H1 (cell line): ENCODE measurements at regions not wholly inside any gene's neighbourhood (a gene's known extent, or its start where the extent isn't known, plus 50 kb on each side); places are given as distances from the start of the nearest gene placed in this dataset.

ENCODE experiments used
- CTCF ChIA-PET: fragments of 300-600 bp; sonication (Branson Sonifier 250); formaldehyde crosslinking; loops from one replicate; lab custom pipeline; 2021; ENCODE audit not compliant: partially characterized antibody; lab: Charles Lee
- POLR2A ChIA-PET: fragments of 300-600 bp; sonication (Branson Sonifier 250); formaldehyde crosslinking; loops from one replicate; lab custom pipeline; 2021; ENCODE audit warnings: inconsistent platforms; ENCODE audit not compliant: partially characterized antibody; lab: Charles Lee
- DNase-seq, 2 experiments: peaks; one replicate each; pipeline versions ENCODE4 v3.0.0 to v3.0.0-alpha.2; 2010 to 2022; ENCODE audit warnings: low spot score in 2 of 2, low read depth in 1 of 2, mixed read lengths in 1 of 2
- FAIRE-seq: peaks from 2 replicates; lab custom pipeline; 2011; peaks lifted over from hg19 to GRCh38; lab: Jason Lieb, UNC
- H2AFZ ChIP-seq: 2 replicates; pipeline ENCODE4 v1.8.1; 2012; ENCODE audit warnings: low read length, inconsistent platforms
- H2AK5ac ChIP-seq: 2 replicates; pipeline ENCODE4 v1.6.1; 2013; ENCODE audit warnings: low read depth, low read length
- H2BK120ac ChIP-seq: replicated peaks from 2 replicates; pipeline ENCODE3; 2013; ENCODE audit warnings: low read depth, low read length, inconsistent platforms
- H2BK12ac ChIP-seq: 2 replicates; pipeline ENCODE4 v1.6.1; 2013; ENCODE audit warnings: low read depth, low read length
- H2BK15ac ChIP-seq: 2 replicates; pipeline ENCODE4 v1.6.1; 2013; ENCODE audit warnings: low read length
- H2BK20ac ChIP-seq: 2 replicates; pipeline ENCODE4 v1.6.1; 2013; ENCODE audit warnings: low read length
- H2BK5ac ChIP-seq: 2 replicates; pipeline ENCODE4 v1.6.1; 2013; ENCODE audit warnings: low read depth, low read length
- H3K14ac ChIP-seq: 2 replicates; pipeline ENCODE4 v1.6.1; 2013; ENCODE audit warnings: inconsistent platforms; ENCODE audit not compliant: insufficient read length
- H3K18ac ChIP-seq: 2 replicates; pipeline ENCODE4 v1.6.1; 2013; ENCODE audit warnings: low read length; ENCODE audit errors: extremely low read depth
- H3K23ac ChIP-seq: 2 replicates; pipeline ENCODE4 v1.6.1; 2013; ENCODE audit warnings: inconsistent platforms; ENCODE audit not compliant: insufficient read length
- H3K23me2 ChIP-seq: 2 replicates; pipeline ENCODE4 v1.6.1; 2013; ENCODE audit warnings: low read depth, low read length
- H3K27ac ChIP-seq: 2 replicates; pipeline ENCODE4 v1.6.1; 2011; ENCODE audit warnings: low read depth, low read length, inconsistent platforms
- H3K27me3 ChIP-seq, 4 experiments: replicated peaks in 1 of 4; 1 replicate in 1 of 4; 2 replicates in 3 of 4; pipeline versions ENCODE4 v1.6.1 to v1.8.1; 2011 to 2013; ENCODE audit warnings: low read length in 3 of 4, mild to moderate bottlenecking in 3 of 4, inconsistent platforms in 2 of 4, mixed read lengths in 2 of 4, moderate library complexity in 1 of 4; ENCODE audit not compliant: control insufficient read depth in 3 of 4, insufficient read depth in 3 of 4; ENCODE audit errors: extremely low read depth in 1 of 4
- H3K36me3 ChIP-seq, 4 experiments: 2 replicates each; pipeline versions ENCODE4 v1.6.1 to v1.8.1; 2011 to 2013; ENCODE audit warnings: mild to moderate bottlenecking in 4 of 4, low read length in 3 of 4, moderate library complexity in 2 of 4, control low read depth in 1 of 4, inconsistent platforms in 1 of 4; ENCODE audit not compliant: insufficient read depth in 4 of 4, control insufficient read depth in 2 of 4
- H3K4ac ChIP-seq: replicated peaks from 2 replicates; pipeline ENCODE3; 2013; ENCODE audit warnings: low read length, low read depth, mixed read lengths, inconsistent platforms; ENCODE audit not compliant: insufficient read length
- H3K4me1 ChIP-seq, 4 experiments: replicated peaks in 1 of 4; 1 replicate in 1 of 4; 2 replicates in 3 of 4; pipeline versions ENCODE4 v1.6.1 to v1.8.1; 2011 to 2013; ENCODE audit warnings: low read length in 3 of 4, inconsistent platforms in 2 of 4, mixed read lengths in 1 of 4; ENCODE audit not compliant: insufficient read depth in 4 of 4, control insufficient read depth in 3 of 4
- H3K4me2 ChIP-seq, 2 experiments: 2 replicates each; pipeline versions ENCODE4 v1.6.1 to v1.8.1; 2011 to 2013; ENCODE audit warnings: low read depth in 2 of 2, low read length in 2 of 2, control low read depth in 1 of 2, inconsistent platforms in 1 of 2, mild to moderate bottlenecking in 1 of 2; ENCODE audit not compliant: insufficient read depth in 1 of 2
- H3K4me3 ChIP-seq, 4 experiments: fragments of 200-600, 300-600 bp in 1 of 4; sonication (generic), shearing (Covaris generic), sonication (Bioruptor Twin) in 1 of 4; 2 replicates each; pipeline versions ENCODE4 v1.5.1 to v1.8.1; 2011 to 2016; ENCODE audit warnings: low read length in 4 of 4, low read depth in 3 of 4, control low read depth in 2 of 4, inconsistent platforms in 2 of 4, mild to moderate bottlenecking in 2 of 4, mixed read lengths in 1 of 4, moderate library complexity in 1 of 4; ENCODE audit not compliant: insufficient read depth in 2 of 4; ENCODE audit errors: extremely low read depth in 1 of 4
- H3K56ac ChIP-seq: replicated peaks from 2 replicates; pipeline ENCODE3; 2013; ENCODE audit warnings: low read depth, mild to moderate bottlenecking, mixed read lengths, low read length, inconsistent platforms; ENCODE audit not compliant: insufficient read length
- H3K79me1 ChIP-seq: 2 replicates; pipeline ENCODE4 v1.6.1; 2013; ENCODE audit warnings: low read depth, low read length, control low read depth
- H3K79me2 ChIP-seq, 2 experiments: 2 replicates each; pipeline versions ENCODE4 v1.6.1 to v1.8.1; 2012 to 2013; ENCODE audit warnings: low read length in 2 of 2, mild to moderate bottlenecking in 2 of 2, inconsistent platforms in 1 of 2; ENCODE audit not compliant: insufficient read depth in 2 of 2, control insufficient read depth in 1 of 2
- H3K9ac ChIP-seq, 4 experiments: replicated peaks in 1 of 4; 1 replicate in 1 of 4; 2 replicates in 3 of 4; pipeline versions ENCODE4 v1.6.1 to v1.8.1; 2011 to 2013; ENCODE audit warnings: low read depth in 3 of 4, low read length in 3 of 4, control low read depth in 2 of 4, mild to moderate bottlenecking in 2 of 4, moderate library complexity in 2 of 4, inconsistent platforms in 1 of 4; ENCODE audit errors: extremely low read depth in 1 of 4
- H3K9me3 ChIP-seq, 2 experiments: 2 replicates each; pipeline versions ENCODE4 v1.6.1 to v1.8.1; 2012 to 2013; ENCODE audit warnings: mild to moderate bottlenecking in 2 of 2, moderate library complexity in 2 of 2, control low read depth in 1 of 2, inconsistent platforms in 1 of 2, low read depth in 1 of 2, low read length in 1 of 2, mixed read lengths in 1 of 2; ENCODE audit not compliant: insufficient read depth in 2 of 2
- H4K20me1 ChIP-seq, 2 experiments: replicated peaks in 1 of 2; 2 replicates each; pipeline versions ENCODE3 to v1.8.1; 2011 to 2013; ENCODE audit warnings: inconsistent platforms in 2 of 2, low read length in 2 of 2, mild to moderate bottlenecking in 1 of 2; ENCODE audit not compliant: insufficient read depth in 2 of 2, control insufficient read depth in 1 of 2
- H4K5ac ChIP-seq: 2 replicates; pipeline ENCODE4 v1.6.1; 2013; ENCODE audit warnings: low read length, low read depth, mixed read lengths, inconsistent platforms; ENCODE audit not compliant: insufficient read length
- H4K8ac ChIP-seq: 2 replicates; pipeline ENCODE4 v1.8.0; 2013; ENCODE audit warnings: mild to moderate bottlenecking, moderate library complexity, low read length, inconsistent platforms; ENCODE audit not compliant: insufficient read depth; ENCODE audit errors: extremely low read depth
- H4K91ac ChIP-seq: replicated peaks from 2 replicates; pipeline ENCODE3; 2013; ENCODE audit warnings: low read length, mixed read lengths, inconsistent platforms; ENCODE audit not compliant: insufficient read length
- ASH2L ChIP-seq: fragments of 200-600, 300-600 bp; sonication (generic); IDR thresholded peaks from one replicate; pipeline ENCODE4 v1.7.1; 2017; ENCODE audit warnings: low read length
- CREB1 ChIP-seq: IDR thresholded peaks from 2 replicates; pipeline ENCODE4 v1.6.1; 2012; ENCODE audit warnings: inconsistent platforms
- CTBP2 ChIP-seq: IDR thresholded peaks from 2 replicates; pipeline ENCODE4 v1.7.0; 2011; ENCODE audit warnings: borderline replicate concordance, mild to moderate bottlenecking, moderate library complexity, mixed read lengths, low read length; ENCODE audit not compliant: insufficient read depth, insufficient read length
- E2F6 ChIP-seq: IDR thresholded peaks from 2 replicates; pipeline ENCODE4 v1.6.1; 2012; ENCODE audit warnings: inconsistent platforms
- EGR1 ChIP-seq: IDR thresholded peaks from 2 replicates; pipeline ENCODE4 v1.6.1; 2011; ENCODE audit warnings: low read depth, low read length, borderline replicate concordance
- MAFK ChIP-seq: IDR thresholded peaks from 2 replicates; pipeline ENCODE4 v1.6.1; 2012; ENCODE audit warnings: low read depth, mild to moderate bottlenecking, improper control_type of control experiment, low read length
- RBBP5 ChIP-seq: IDR thresholded peaks from 2 replicates; pipeline ENCODE4 v1.7.1; 2012; ENCODE audit warnings: low read depth, mild to moderate bottlenecking, inconsistent platforms, low read length, moderate library complexity, borderline replicate concordance
- RFX5 ChIP-seq: IDR thresholded peaks from 2 replicates; pipeline ENCODE4 v1.6.1; 2011; ENCODE audit warnings: low read depth, low read length, improper control_type of control experiment, borderline replicate concordance
- SAP30 ChIP-seq: fragments of 300-600 bp; sonication (generic); IDR thresholded peaks from 2 replicates; pipeline ENCODE4 v1.7.1; 2012; ENCODE audit warnings: low read length, moderate library complexity, mild to moderate bottlenecking, inconsistent platforms; ENCODE audit not compliant: insufficient read depth, insufficient replicate concordance
- SP2 ChIP-seq: IDR thresholded peaks from 2 replicates; pipeline ENCODE4 v1.6.1; 2012; ENCODE audit warnings: mild to moderate bottlenecking, low read length, inconsistent platforms
- TAF7 ChIP-seq: optimal IDR thresholded peaks from 2 replicates; pipeline ENCODE3; 2011; ENCODE audit warnings: low read depth, mild to moderate bottlenecking, inconsistent platforms, low read length, moderate library complexity, borderline replicate concordance
- whole genome bisulfite sequencing, 2 experiments: shearing (Covaris generic) in 1 of 2; methylation state at CpG; one replicate each; pipeline versions ENCODE4 v1.1.6 to v1.1.7; 2013 to 2015; ENCODE audit warnings: low lambda C conversion rate in 2 of 2, mixed read lengths in 2 of 2, inconsistent platforms in 1 of 2, low coverage in 1 of 2, missing lambda C conversion rate in 1 of 2; ENCODE audit not compliant: insufficient replicate concordance in 2 of 2, insufficient coverage in 1 of 2, insufficient read length in 1 of 2; ENCODE audit errors: extremely low coverage in 1 of 2, missing lambda C conversion rate in 1 of 2; 5-methylcytosine and 5-hydroxymethylcytosine counted together

GRCh38 chr1:106304106-106304505, 752.4 kb upstream of the PRMT6 start:
- H3K23ac ChIP-seq, result no peak overlapping the region
- FAIRE-seq (no peak), DNase-seq (no peak)
- no peak overlapping the region for H3K4me2 ChIP-seq
- no peak overlapping the region for H2BK20ac ChIP-seq
- H3K79me2 ChIP-seq, result no peaks in the 10 kb centered on the region
- no peak overlapping the region for H3K9ac ChIP-seq
- H2AFZ ChIP-seq, result no peak overlapping the region
- no peaks in the 10 kb centered on the region for H3K4me1 ChIP-seq
- H4K20me1 ChIP-seq, result no peaks in the 10 kb centered on the region
- no peak overlapping the region for H2BK120ac ChIP-seq
- H4K91ac ChIP-seq, result no peak overlapping the region
- no peak overlapping the region for H2BK15ac ChIP-seq
- no peaks in the 10 kb centered on the region for H3K23me2 ChIP-seq
- ChIA-PET CTCF (interaction anchor here (1.3 kb wide), 1 partner anchor 27 kb away, joined by 3 read pairs; no protein-coding TSS in a partner anchor), POLR2A (no interaction called here)
- H3K9me3 ChIP-seq, result peaks cover 0 to 4% of the 10 kb centered on the region in 2 experiments; a peak in 1 of 4 replicates
- no peaks in the 10 kb centered on the region for H3K27me3 ChIP-seq
- TF ChIP-seq SP2 (no peak), CREB1 (no peak), EGR1 (no peak), SAP30 (no peak), CTBP2 (no peak), RFX5 (no peak), RBBP5 (no peak), E2F6 (no peak), ASH2L (no peak), MAFK (no peak), TAF7 (no peak)
- no peak overlapping the region for H3K27ac ChIP-seq
- no peaks in the 10 kb centered on the region for H3K79me1 ChIP-seq
- H4K5ac ChIP-seq, result no peak overlapping the region
- H2BK5ac ChIP-seq, result no peak overlapping the region
- no peaks in the 10 kb centered on the region for H3K36me3 ChIP-seq
- H3K14ac ChIP-seq, result no peak overlapping the region
- H3K18ac ChIP-seq, result no peak overlapping the region
- no peak overlapping the region for H4K8ac ChIP-seq
- WGBS, 2 experiments, result 69% methylated on average over 3 of the region's 3 CpGs; no CpG with 5 or more reads in 1 of the 2 experiments
- no peak overlapping the region for H3K4me3 ChIP-seq
- no peak overlapping the region for H2AK5ac ChIP-seq
- no peak overlapping the region for H3K56ac ChIP-seq
- no peak overlapping the region for H3K4ac ChIP-seq
- H2BK12ac ChIP-seq, result no peak overlapping the region
